Upper lobe of left lung (tissue), 4 donors: ENCODE measurements at regions not wholly inside any gene's neighbourhood (a gene's known extent, or its start where the extent isn't known, plus 50 kb on each side); places are given as distances from the start of the nearest gene placed in this dataset.

Experiments used
- EP300 ChIP-seq, 4 donors: sonication (generic); formaldehyde crosslinking; IDR thresholded peaks; one replicate each; pipeline ENCODE4 v1.5.1; 2017; ENCODE audit warnings: antibody characterized with exemption in 4 of 4, control low read depth in 2 of 4
- POLR2A ChIP-seq, 4 donors: fragments of 450-650 bp; IDR thresholded peaks; one replicate each; pipeline ENCODE4 v1.5.1; 2016 to 2017; ENCODE audit warnings: antibody characterized with exemption in 4 of 4, mild to moderate bottlenecking in 2 of 4

- TF ChIP-seq EP300 (IDR thresholded peaks at IDR 0.05) (no peak), POLR2A (IDR thresholded peaks at IDR 0.05) (no peak)
Observed at GRCh38 chrX:20433388-20433775, 166.7 kb upstream of the RPS6KA3 start.
